ENCODE measurements at regions not wholly inside any gene's neighbourhood (a gene's known extent, or its start where the extent isn't known, plus 50 kb on each side); places are given as distances from the start of the nearest gene placed in this dataset.

- DNase-seq, result no peak
- TF ChIP-seq CTCF (IDR thresholded peaks at IDR 0.05), result no peak
- Histone ChIP-seq H3K4me3 (ENCODE audit: low read length) (no peak overlapping the region), H3K27ac (ENCODE audit: low read length) (no peak overlapping the region), H3K4me1 (ENCODE audit: control insufficient read depth, insufficient read depth, low read length) (no peaks in the 10 kb centered on the region), H3K36me3 (ENCODE audit: control insufficient read depth, insufficient read depth, low read length) (no peaks in the 10 kb centered on the region), H3K9me3 (ENCODE audit: control insufficient read depth, insufficient read depth, low read length) (no peaks in the 10 kb centered on the region), H3K27me3 (ENCODE audit: control insufficient read depth, insufficient read depth, low read length) (no peaks in the 10 kb centered on the region)
- ATAC-seq, result no peak
- H3K4me1 Mint-ChIP-seq, result peaks cover 6 to 9% of the 10 kb centered on the region in 2 donors
- H3K9me3 Mint-ChIP-seq, result no peaks in the 10 kb centered on the region
- no peak overlapping the region for H3K4me3 Mint-ChIP-seq
- no peaks in the 10 kb centered on the region for H3K36me3 Mint-ChIP-seq
- WGBS (ENCODE audit: insufficient coverage), result 86% methylated on average over 10 of the region's 10 CpGs
- no peak overlapping the region for H3K27ac Mint-ChIP-seq
- intact Hi-C loops (cut with micrococcal nuclease), result no loop called here
- H3K27me3 Mint-ChIP-seq (ENCODE audit: low read depth in 2 of 2), result no peaks in the 10 kb centered on the region
Measured at GRCh38 chr20:24737212-24737850, 211.7 kb upstream of the CST7 start.

- Histone ChIP-seq H3K27me3 (ENCODE audit: control insufficient read depth, insufficient read depth, low read length) (no peaks in the 10 kb centered on the region), H3K27ac (ENCODE audit: low read length) (no peak overlapping the region), H3K4me3 (ENCODE audit: low read length) (no peak overlapping the region), H3K9me3 (ENCODE audit: control insufficient read depth, insufficient read depth, low read length) (no peaks in the 10 kb centered on the region), H3K4me1 (ENCODE audit: control insufficient read depth, insufficient read depth, low read length) (no peaks in the 10 kb centered on the region), H3K36me3 (ENCODE audit: control insufficient read depth, insufficient read depth, low read length) (no peaks in the 10 kb centered on the region)
- no peak for DNase-seq
- Mint-ChIP-seq H3K36me3 (no peaks in the 10 kb centered on the region), H3K9me3 (no peaks in the 10 kb centered on the region), H3K27me3 (ENCODE audit: low read depth in 2 of 2) (no peaks in the 10 kb centered on the region), H3K27ac (no peak overlapping the region), H3K4me1 (peaks cover 6 to 9% of the 10 kb centered on the region in 2 donors), H3K4me3 (no peak overlapping the region)
- no peak for TF ChIP-seq CTCF (IDR thresholded peaks at IDR 0.05)
- 95% methylated on average over 9 of the region's 9 CpGs for WGBS (ENCODE audit: insufficient coverage)
- no peak for ATAC-seq
- intact Hi-C loops (cut with micrococcal nuclease), result no loop called here
Measured at GRCh38 chr20:24738058-24738775, 210.9 kb upstream of the CST7 start.

GRCh38 chr20:24738981-24739633 lies 210.0 kb upstream of the CST7 start:
- Mint-ChIP-seq H3K27ac (peak overlapping the region in 1 of 2 donors; percentile 84), H3K4me1 (peaks cover 6 to 9% of the 10 kb centered on the region in 2 donors), H3K36me3 (no peaks in the 10 kb centered on the region), H3K27me3 (ENCODE audit: low read depth in 2 of 2) (no peaks in the 10 kb centered on the region), H3K9me3 (no peaks in the 10 kb centered on the region), H3K4me3 (no peak overlapping the region)
- no peak overlapping the region for H3K4me3 ChIP-seq (ENCODE audit: low read length)
- no peak overlapping the region for H3K27ac ChIP-seq (ENCODE audit: low read length)
- no peaks in the 10 kb centered on the region for H3K27me3 ChIP-seq (ENCODE audit: control insufficient read depth, insufficient read depth, low read length)
- TF ChIP-seq CTCF (IDR thresholded peaks at IDR 0.05), result no peak
- no peaks in the 10 kb centered on the region for H3K4me1 ChIP-seq (ENCODE audit: control insufficient read depth, insufficient read depth, low read length)
- DNase-seq (peak in 1 of 2 donors; percentile 11), ATAC-seq (no peak)
- WGBS (ENCODE audit: insufficient coverage), result 55% methylated on average over 7 of the region's 7 CpGs
- no peaks in the 10 kb centered on the region for H3K9me3 ChIP-seq (ENCODE audit: control insufficient read depth, insufficient read depth, low read length)
- H3K36me3 ChIP-seq (ENCODE audit: control insufficient read depth, insufficient read depth, low read length), result no peaks in the 10 kb centered on the region
- intact Hi-C loops (cut with micrococcal nuclease), result no loop called here
